ENCODE measurements at regions not wholly inside any gene's neighbourhood (a gene's known extent, or its start where the extent isn't known, plus 50 kb on each side); places are given as distances from the start of the nearest gene placed in this dataset.

DNA sequence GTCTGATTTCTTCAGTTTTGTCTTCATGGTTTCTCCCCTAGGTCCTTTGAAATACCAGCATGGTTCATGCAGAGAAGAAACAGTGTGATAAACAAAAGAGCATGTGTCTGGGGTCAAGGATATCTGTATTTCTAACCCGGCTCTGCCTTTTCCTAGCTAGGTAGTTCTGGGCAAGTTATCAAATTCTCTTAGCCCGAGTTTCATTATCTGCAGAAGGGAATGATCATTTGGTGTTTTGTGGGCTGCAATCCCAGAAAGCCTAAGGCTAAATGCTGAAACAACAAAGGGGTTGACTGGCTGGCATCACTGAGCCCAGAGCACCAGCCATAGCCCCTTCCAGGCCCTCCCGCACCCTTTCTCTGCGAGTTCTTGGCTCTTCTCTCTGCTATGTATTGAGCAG is 51.7 kb upstream of the DAPL1 start:
- no peaks in the 10 kb centered on the region for H3K36me3 ChIP-seq (ENCODE audit: control insufficient read depth, low read length)
- no peaks in the 10 kb centered on the region for H3F3A ChIP-seq (ENCODE audit: control insufficient read depth, insufficient read depth)
- no peaks in the 10 kb centered on the region for H3K9me2 ChIP-seq (replicated peaks; ENCODE audit: control insufficient read depth, low read length)
- no peak overlapping the region for H3K4me2 ChIP-seq (ENCODE audit: low read length)
- H3K27ac ChIP-seq (ENCODE audit: low read depth, low read length) = no peak overlapping the region
- H3K9me3 ChIP-seq (ENCODE audit: control insufficient read depth, insufficient read depth, low read length) = no peaks in the 10 kb centered on the region
- H3K4me3 ChIP-seq (ENCODE audit: low read length) = no peak overlapping the region
- H3K4me1 ChIP-seq (ENCODE audit: control insufficient read depth, low read length) = no peaks in the 10 kb centered on the region
- H3K79me2 ChIP-seq (ENCODE audit: control insufficient read depth, low read length) = no peaks in the 10 kb centered on the region
- no peak for TF ChIP-seq EZH2phosphoT487 (IDR thresholded peaks at IDR 0.05; ENCODE audit: borderline replicate concordance, low read length)
- TF ChIP-seq, protein P1, sequence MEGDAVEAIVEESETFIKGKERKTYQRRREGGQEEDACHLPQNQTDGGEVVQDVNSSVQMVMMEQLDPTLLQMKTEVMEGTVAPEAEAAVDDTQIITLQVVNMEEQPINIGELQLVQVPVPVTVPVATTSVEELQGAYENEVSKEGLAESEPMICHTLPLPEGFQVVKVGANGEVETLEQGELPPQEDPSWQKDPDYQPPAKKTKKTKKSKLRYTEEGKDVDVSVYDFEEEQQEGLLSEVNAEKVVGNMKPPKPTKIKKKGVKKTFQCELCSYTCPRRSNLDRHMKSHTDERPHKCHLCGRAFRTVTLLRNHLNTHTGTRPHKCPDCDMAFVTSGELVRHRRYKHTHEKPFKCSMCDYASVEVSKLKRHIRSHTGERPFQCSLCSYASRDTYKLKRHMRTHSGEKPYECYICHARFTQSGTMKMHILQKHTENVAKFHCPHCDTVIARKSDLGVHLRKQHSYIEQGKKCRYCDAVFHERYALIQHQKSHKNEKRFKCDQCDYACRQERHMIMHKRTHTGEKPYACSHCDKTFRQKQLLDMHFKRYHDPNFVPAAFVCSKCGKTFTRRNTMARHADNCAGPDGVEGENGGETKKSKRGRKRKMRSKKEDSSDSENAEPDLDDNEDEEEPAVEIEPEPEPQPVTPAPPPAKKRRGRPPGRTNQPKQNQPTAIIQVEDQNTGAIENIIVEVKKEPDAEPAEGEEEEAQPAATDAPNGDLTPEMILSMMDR (IDR thresholded peaks at IDR 0.05; ENCODE audit: low read depth, low read length, poor library complexity, severe bottlenecking) = no peak
- H4K20me1 ChIP-seq (ENCODE audit: control insufficient read depth, insufficient read depth, low read depth, low read length) = no peaks in the 10 kb centered on the region
- H3K27me3 ChIP-seq (ENCODE audit: control insufficient read depth, low read length) = peaks cover 7% of the 10 kb centered on the region; the same call in 1 of the 2 replicates

DNA sequence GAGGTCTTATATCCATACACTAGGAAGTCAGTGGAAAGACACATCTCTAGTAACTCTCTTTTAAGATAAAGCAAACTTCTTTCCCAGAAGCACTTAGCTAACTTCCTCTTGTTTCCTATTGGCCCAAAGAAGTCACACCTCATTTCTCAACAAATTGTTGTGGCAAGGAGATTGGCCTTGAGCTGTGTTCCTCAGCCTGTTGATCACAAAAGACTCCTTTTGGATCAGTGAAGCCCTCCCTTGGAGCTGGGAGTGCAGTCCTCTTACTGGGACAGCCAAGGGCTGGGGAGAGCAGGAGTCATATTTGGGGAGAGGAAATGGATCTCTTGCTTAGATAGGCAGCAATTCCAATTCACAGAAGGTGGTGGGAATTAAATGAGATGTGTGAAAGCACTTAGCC is 51.2 kb upstream of the DAPL1 start:
- Histone ChIP-seq H3K36me3 (ENCODE audit: control insufficient read depth, low read length) (no peaks in the 10 kb centered on the region), H3K9me3 (ENCODE audit: control insufficient read depth, insufficient read depth, low read length) (no peaks in the 10 kb centered on the region), H3K79me2 (ENCODE audit: control insufficient read depth, low read length) (no peaks in the 10 kb centered on the region), H3K27me3 (ENCODE audit: control insufficient read depth, low read length) (peaks cover 7% of the 10 kb centered on the region; the same call in 1 of the 2 replicates), H3K4me2 (ENCODE audit: low read length) (no peak overlapping the region), H3K9me2 (replicated peaks; ENCODE audit: control insufficient read depth, low read length) (no peaks in the 10 kb centered on the region), H4K20me1 (ENCODE audit: control insufficient read depth, insufficient read depth, low read depth, low read length) (no peaks in the 10 kb centered on the region), H3K4me1 (ENCODE audit: control insufficient read depth, low read length) (no peaks in the 10 kb centered on the region), H3K4me3 (ENCODE audit: low read length) (no peak overlapping the region), H3K27ac (ENCODE audit: low read depth, low read length) (no peak overlapping the region), H3F3A (ENCODE audit: control insufficient read depth, insufficient read depth) (no peaks in the 10 kb centered on the region)
- TF ChIP-seq EZH2phosphoT487 (IDR thresholded peaks at IDR 0.05; ENCODE audit: borderline replicate concordance, low read length) = no peak
- TF ChIP-seq, protein P1 (IDR thresholded peaks at IDR 0.05; ENCODE audit: low read depth, low read length, poor library complexity, severe bottlenecking) = no peak

DNA sequence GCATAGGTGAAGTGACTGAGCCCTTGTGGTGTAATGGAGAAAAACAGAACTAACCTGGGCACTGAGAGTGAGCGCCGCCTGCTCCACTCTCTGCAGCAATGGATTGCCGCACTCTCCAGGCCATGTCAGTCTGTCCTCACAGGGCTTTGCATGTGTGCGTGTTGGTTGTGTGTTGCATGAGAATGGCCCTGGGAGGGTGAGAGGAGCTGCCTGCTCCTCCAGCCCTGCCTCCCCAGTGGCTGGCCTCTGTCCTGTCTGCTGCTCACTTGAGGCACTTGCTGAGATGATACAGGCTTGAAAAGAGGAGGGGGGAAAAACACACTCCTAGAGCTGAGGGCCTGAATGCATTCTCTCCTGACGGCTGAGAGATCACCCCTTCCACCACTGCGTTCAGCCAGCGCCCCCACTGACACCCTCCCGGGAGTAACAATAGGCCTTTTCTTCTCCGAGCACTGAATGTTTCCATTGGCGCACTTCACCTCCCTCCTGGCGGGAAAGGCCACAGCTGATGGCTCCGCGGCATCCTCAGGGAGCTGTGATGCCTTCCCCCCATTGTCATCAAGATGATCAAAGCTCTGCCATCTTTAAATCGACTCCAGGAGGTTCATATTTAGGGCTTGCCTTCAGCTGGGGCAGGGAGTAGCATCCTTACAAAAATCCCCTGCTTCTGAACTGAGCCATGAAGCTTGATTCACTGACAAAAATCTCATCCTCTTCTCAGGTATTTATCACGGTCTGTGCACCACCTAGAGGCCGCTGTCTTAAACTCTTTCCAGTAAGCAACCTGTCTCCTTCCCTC is 49.9 kb upstream of the DAPL1 start:
- H3F3A ChIP-seq (ENCODE audit: control insufficient read depth, insufficient read depth) = no peaks in the 10 kb centered on the region
- H3K4me3 ChIP-seq (ENCODE audit: low read length) = no peak overlapping the region
- H4K20me1 ChIP-seq (ENCODE audit: control insufficient read depth, insufficient read depth, low read depth, low read length) = no peaks in the 10 kb centered on the region
- H3K27ac ChIP-seq (ENCODE audit: low read depth, low read length) = no peak overlapping the region
- peaks cover 7% of the 10 kb centered on the region; the same call in 1 of the 2 replicates for H3K27me3 ChIP-seq (ENCODE audit: control insufficient read depth, low read length)
- TF ChIP-seq, protein P1 (IDR thresholded peaks at IDR 0.05; ENCODE audit: low read depth, low read length, poor library complexity, severe bottlenecking) = peak; percentile 61
- TF ChIP-seq EZH2phosphoT487 (IDR thresholded peaks at IDR 0.05; ENCODE audit: borderline replicate concordance, low read length) = no peak
- H3K9me2 ChIP-seq (replicated peaks; ENCODE audit: control insufficient read depth, low read length) = no peaks in the 10 kb centered on the region
- H3K36me3 ChIP-seq (ENCODE audit: control insufficient read depth, low read length) = no peaks in the 10 kb centered on the region
- H3K9me3 ChIP-seq (ENCODE audit: control insufficient read depth, insufficient read depth, low read length) = no peaks in the 10 kb centered on the region
- H3K4me1 ChIP-seq (ENCODE audit: control insufficient read depth, low read length) = no peaks in the 10 kb centered on the region
- no peaks in the 10 kb centered on the region for H3K79me2 ChIP-seq (ENCODE audit: control insufficient read depth, low read length)
- H3K4me2 ChIP-seq (ENCODE audit: low read length) = no peak overlapping the region
